GM23338 (cell line): ENCODE measurements at regions not wholly inside any gene's neighbourhood (a gene's known extent, or its start where the extent isn't known, plus 50 kb on each side); places are given as distances from the start of the nearest gene placed in this dataset.

Experiments
- CREB1 ChIP-seq: fragments of 250-450 bp; sonication (Bioruptor Pico); IDR thresholded peaks from 2 replicates; pipeline ENCODE4 v1.5.0; 2020; ENCODE audit warnings: low read depth, mild to moderate bottlenecking, moderate library complexity
- EZH2 ChIP-seq: fragments of 200-600 bp; sonication (generic); IDR thresholded peaks from one replicate; pipeline ENCODE4 v1.8.0; 2017; ENCODE audit warnings: antibody characterized with exemption, mild to moderate bottlenecking, low read depth; ENCODE audit not compliant: unreplicated experiment
- EZH2phosphoT487 ChIP-seq: fragments of 200-600 bp; sonication (generic); IDR thresholded peaks from one replicate; pipeline ENCODE4 v1.8.1; 2018; ENCODE audit warnings: antibody characterized with exemption; ENCODE audit not compliant: unreplicated experiment
- JUNB ChIP-seq: IDR thresholded peaks from one replicate; pipeline ENCODE4 v1.6.1; 2016; ENCODE audit warnings: antibody characterized with exemption; ENCODE audit not compliant: unreplicated experiment
- NANOG ChIP-seq: IDR thresholded peaks from 2 replicates; pipeline ENCODE4 v1.6.1; 2016; ENCODE audit warnings: antibody characterized with exemption, borderline replicate concordance
- POLR2AphosphoS5 ChIP-seq: IDR thresholded peaks from 2 replicates; pipeline ENCODE4 v1.6.1; 2016; ENCODE audit warnings: antibody characterized with exemption, low read depth
- REST ChIP-seq: IDR thresholded peaks from one replicate; pipeline ENCODE4 v1.6.1; 2018; ENCODE audit warnings: antibody characterized with exemption; ENCODE audit not compliant: unreplicated experiment
- STAT1 ChIP-seq: IDR thresholded peaks from one replicate; pipeline ENCODE4 v1.6.1; 2016; ENCODE audit warnings: antibody characterized with exemption; ENCODE audit not compliant: unreplicated experiment
- ZNF114 ChIP-seq: fragments of 250-450 bp; sonication (Bioruptor Pico); IDR thresholded peaks from 2 replicates; pipeline ENCODE4 v1.5.0; 2020; ENCODE audit warnings: mild to moderate bottlenecking, moderate library complexity
- ZNF331 ChIP-seq: fragments of 250-450 bp; sonication (Bioruptor Pico); IDR thresholded peaks from 2 replicates; pipeline ENCODE4 v1.5.0; 2020; ENCODE audit warnings: low read depth, mild to moderate bottlenecking, moderate library complexity
- TF ChIP-seq, protein P1 (sequence below), 2 experiments: fragments of 200-600 bp in 1 of 2; sonication (generic) in 1 of 2; conservative IDR thresholded peaks; 2 replicates each; pipeline versions ENCODE4 v1.5.1 to v1.6.1; 2016 to 2017; ENCODE audit warnings: antibody characterized with exemption in 2 of 2, low read depth in 2 of 2, mild to moderate bottlenecking in 2 of 2, moderate library complexity in 1 of 2
- TF ChIP-seq, protein P2 (sequence below): fragments of 250-450 bp; sonication (Bioruptor Pico); IDR thresholded peaks from 2 replicates; pipeline ENCODE4 v1.5.0; 2020; ENCODE audit warnings: mild to moderate bottlenecking, moderate library complexity
- TF ChIP-seq, protein P3 (sequence below): IDR thresholded peaks from 2 replicates; pipeline ENCODE4 v1.6.1; 2016; ENCODE audit warnings: antibody characterized with exemption

DNA sequence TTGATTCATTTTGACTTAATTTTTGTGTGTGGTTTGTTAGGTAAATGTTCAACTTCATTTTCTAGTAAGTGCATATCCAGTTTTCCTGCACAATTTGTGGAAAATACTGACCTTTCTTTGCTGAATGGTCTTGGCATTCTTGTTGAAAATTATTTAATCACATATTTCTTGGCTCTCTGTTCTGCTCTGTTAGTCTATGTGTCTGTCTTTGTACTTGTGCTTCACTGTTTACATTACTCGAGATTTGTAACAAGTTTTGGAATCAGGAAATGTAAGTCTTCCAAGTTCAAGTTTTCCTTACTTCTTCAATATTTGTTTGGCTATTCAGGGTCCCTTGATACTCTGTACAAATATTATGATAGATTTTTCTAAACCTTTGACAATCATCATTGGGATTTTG is 838.2 kb upstream of the POM121L12 start:
- TF ChIP-seq POLR2AphosphoS5, result no peak
- TF ChIP-seq EZH2phosphoT487, result no peak
- TF ChIP-seq, protein P1, sequence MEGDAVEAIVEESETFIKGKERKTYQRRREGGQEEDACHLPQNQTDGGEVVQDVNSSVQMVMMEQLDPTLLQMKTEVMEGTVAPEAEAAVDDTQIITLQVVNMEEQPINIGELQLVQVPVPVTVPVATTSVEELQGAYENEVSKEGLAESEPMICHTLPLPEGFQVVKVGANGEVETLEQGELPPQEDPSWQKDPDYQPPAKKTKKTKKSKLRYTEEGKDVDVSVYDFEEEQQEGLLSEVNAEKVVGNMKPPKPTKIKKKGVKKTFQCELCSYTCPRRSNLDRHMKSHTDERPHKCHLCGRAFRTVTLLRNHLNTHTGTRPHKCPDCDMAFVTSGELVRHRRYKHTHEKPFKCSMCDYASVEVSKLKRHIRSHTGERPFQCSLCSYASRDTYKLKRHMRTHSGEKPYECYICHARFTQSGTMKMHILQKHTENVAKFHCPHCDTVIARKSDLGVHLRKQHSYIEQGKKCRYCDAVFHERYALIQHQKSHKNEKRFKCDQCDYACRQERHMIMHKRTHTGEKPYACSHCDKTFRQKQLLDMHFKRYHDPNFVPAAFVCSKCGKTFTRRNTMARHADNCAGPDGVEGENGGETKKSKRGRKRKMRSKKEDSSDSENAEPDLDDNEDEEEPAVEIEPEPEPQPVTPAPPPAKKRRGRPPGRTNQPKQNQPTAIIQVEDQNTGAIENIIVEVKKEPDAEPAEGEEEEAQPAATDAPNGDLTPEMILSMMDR (conservative IDR thresholded peaks at IDR 0.05; ENCODE audit: low read depth in 2 of 2), result no peak
- no peak for TF ChIP-seq REST
- TF ChIP-seq EZH2, result no peak
- no peak for TF ChIP-seq CREB1 (CRISPR knock-in tag)
- TF ChIP-seq JUNB, result no peak
- no peak for TF ChIP-seq ZNF331 (CRISPR knock-in tag)
- TF ChIP-seq, protein P2, sequence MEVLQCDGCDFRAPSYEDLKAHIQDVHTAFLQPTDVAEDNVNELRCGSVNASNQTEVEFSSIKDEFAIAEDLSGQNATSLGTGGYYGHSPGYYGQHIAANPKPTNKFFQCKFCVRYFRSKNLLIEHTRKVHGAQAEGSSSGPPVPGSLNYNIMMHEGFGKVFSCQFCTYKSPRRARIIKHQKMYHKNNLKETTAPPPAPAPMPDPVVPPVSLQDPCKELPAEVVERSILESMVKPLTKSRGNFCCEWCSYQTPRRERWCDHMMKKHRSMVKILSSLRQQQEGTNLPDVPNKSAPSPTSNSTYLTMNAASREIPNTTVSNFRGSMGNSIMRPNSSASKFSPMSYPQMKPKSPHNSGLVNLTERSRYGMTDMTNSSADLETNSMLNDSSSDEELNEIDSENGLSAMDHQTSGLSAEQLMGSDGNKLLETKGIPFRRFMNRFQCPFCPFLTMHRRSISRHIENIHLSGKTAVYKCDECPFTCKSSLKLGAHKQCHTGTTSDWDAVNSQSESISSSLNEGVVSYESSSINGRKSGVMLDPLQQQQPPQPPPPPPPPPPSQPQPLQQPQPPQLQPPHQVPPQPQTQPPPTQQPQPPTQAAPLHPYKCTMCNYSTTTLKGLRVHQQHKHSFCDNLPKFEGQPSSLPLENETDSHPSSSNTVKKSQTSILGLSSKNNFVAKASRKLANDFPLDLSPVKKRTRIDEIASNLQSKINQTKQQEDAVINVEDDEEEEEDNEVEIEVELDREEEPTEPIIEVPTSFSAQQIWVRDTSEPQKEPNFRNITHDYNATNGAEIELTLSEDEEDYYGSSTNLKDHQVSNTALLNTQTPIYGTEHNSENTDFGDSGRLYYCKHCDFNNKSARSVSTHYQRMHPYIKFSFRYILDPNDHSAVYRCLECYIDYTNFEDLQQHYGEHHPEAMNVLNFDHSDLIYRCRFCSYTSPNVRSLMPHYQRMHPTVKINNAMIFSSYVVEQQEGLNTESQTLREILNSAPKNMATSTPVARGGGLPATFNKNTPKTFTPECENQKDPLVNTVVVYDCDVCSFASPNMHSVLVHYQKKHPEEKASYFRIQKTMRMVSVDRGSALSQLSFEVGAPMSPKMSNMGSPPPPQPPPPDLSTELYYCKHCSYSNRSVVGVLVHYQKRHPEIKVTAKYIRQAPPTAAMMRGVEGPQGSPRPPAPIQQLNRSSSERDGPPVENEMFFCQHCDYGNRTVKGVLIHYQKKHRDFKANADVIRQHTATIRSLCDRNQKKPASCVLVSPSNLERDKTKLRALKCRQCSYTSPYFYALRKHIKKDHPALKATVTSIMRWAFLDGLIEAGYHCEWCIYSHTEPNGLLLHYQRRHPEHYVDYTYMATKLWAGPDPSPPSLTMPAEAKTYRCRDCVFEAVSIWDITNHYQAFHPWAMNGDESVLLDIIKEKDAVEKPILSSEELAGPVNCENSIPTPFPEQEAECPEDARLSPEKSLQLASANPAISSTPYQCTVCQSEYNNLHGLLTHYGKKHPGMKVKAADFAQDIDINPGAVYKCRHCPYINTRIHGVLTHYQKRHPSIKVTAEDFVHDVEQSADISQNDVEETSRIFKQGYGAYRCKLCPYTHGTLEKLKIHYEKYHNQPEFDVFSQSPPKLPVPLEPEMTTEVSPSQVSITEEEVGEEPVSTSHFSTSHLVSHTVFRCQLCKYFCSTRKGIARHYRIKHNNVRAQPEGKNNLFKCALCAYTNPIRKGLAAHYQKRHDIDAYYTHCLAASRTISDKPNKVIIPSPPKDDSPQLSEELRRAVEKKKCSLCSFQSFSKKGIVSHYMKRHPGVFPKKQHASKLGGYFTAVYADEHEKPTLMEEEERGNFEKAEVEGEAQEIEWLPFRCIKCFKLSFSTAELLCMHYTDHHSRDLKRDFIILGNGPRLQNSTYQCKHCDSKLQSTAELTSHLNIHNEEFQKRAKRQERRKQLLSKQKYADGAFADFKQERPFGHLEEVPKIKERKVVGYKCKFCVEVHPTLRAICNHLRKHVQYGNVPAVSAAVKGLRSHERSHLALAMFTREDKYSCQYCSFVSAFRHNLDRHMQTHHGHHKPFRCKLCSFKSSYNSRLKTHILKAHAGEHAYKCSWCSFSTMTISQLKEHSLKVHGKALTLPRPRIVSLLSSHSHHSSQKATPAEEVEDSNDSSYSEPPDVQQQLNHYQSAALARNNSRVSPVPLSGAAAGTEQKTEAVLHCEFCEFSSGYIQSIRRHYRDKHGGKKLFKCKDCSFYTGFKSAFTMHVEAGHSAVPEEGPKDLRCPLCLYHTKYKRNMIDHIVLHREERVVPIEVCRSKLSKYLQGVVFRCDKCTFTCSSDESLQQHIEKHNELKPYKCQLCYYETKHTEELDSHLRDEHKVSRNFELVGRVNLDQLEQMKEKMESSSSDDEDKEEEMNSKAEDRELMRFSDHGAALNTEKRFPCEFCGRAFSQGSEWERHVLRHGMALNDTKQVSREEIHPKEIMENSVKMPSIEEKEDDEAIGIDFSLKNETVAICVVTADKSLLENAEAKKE, result no peak
- no peak for TF ChIP-seq STAT1
- TF ChIP-seq ZNF114 (CRISPR knock-in tag), result no peak
- TF ChIP-seq, protein P3, sequence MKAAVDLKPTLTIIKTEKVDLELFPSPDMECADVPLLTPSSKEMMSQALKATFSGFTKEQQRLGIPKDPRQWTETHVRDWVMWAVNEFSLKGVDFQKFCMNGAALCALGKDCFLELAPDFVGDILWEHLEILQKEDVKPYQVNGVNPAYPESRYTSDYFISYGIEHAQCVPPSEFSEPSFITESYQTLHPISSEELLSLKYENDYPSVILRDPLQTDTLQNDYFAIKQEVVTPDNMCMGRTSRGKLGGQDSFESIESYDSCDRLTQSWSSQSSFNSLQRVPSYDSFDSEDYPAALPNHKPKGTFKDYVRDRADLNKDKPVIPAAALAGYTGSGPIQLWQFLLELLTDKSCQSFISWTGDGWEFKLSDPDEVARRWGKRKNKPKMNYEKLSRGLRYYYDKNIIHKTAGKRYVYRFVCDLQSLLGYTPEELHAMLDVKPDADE, result no peak
- no peak for TF ChIP-seq NANOG
